Bronchial epithelial cell (primary cell): ENCODE measurements at regions not wholly inside any gene's neighbourhood (a gene's known extent, or its start where the extent isn't known, plus 50 kb on each side); places are given as distances from the start of the nearest gene placed in this dataset.

Source experiments
- DNase-seq: peaks from one replicate; pipeline ENCODE4 v3.0.0-alpha.2; 2010; ENCODE audit warnings: low read depth
- FAIRE-seq: peaks from 2 replicates; lab custom pipeline; 2011; peaks lifted over from hg19 to GRCh38; lab: Jason Lieb, UNC
- H3K27me3 ChIP-seq: 2 replicates; pipeline ENCODE4 v1.5.1; 2011; ENCODE audit warnings: low read length; ENCODE audit not compliant: control insufficient read depth, insufficient read depth
- H3K36me3 ChIP-seq: 2 replicates; pipeline ENCODE4 v1.5.1; 2011; ENCODE audit warnings: low read length; ENCODE audit not compliant: control insufficient read depth, insufficient read depth
- H3K4me3 ChIP-seq: 2 replicates; pipeline ENCODE4 v1.5.1; 2011; ENCODE audit warnings: mild to moderate bottlenecking, low read depth, low read length, control low read depth
- CTCF ChIP-seq: IDR thresholded peaks from 2 replicates; pipeline ENCODE4 v1.5.1; 2011; ENCODE audit warnings: mild to moderate bottlenecking, moderate library complexity, low read length, control low read depth, inconsistent platforms; ENCODE audit not compliant: insufficient read depth, severe bottlenecking

DNA sequence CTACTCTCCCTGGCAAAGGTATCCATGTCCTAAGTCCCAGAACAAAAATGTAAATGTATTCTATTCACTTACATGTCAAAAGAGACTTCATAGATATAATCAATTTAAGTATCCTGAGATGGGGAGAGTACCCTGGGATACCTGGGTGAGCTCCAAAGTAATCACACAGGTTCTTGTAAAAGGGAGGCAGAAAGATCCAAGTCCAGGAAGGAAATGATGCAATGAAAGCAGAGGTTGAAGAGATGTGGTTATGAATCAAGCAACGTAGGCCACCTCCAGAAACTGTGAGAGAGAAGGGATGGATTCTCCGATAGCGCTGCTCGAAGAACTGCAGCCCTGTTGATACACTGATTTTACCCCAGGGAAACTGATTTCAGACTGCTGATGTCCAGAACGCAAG, 93.9 kb upstream of the VGLL3 start:
- FAIRE-seq: no peak
- TF ChIP-seq CTCF: no peak

GRCh38 chr3:87082796-87083440, 92.0 kb upstream of the VGLL3 start:
- Histone ChIP-seq H3K27me3 (no peaks in the 10 kb centered on the region), H3K4me3 (no peak overlapping the region), H3K36me3 (no peaks in the 10 kb centered on the region)
- peak; percentile 58 for TF ChIP-seq CTCF
- FAIRE-seq (no peak), DNase-seq (peak; percentile 72)

More for the DNA sequence above, 93.9 kb upstream of the VGLL3 start:
- peak; percentile 21 for DNase-seq
- H3K4me3 ChIP-seq: no peak overlapping the region
- H3K27me3 ChIP-seq: no peaks in the 10 kb centered on the region
- no peaks in the 10 kb centered on the region for H3K36me3 ChIP-seq

GRCh38 chr3:87077355-87077754, 86.4 kb upstream of the VGLL3 start:
- FAIRE-seq (no peak), DNase-seq (peak; percentile 27)
- H3K36me3 ChIP-seq: no peaks in the 10 kb centered on the region
- no peak overlapping the region for H3K4me3 ChIP-seq
- H3K27me3 ChIP-seq: no peaks in the 10 kb centered on the region
- TF ChIP-seq CTCF: no peak

DNA sequence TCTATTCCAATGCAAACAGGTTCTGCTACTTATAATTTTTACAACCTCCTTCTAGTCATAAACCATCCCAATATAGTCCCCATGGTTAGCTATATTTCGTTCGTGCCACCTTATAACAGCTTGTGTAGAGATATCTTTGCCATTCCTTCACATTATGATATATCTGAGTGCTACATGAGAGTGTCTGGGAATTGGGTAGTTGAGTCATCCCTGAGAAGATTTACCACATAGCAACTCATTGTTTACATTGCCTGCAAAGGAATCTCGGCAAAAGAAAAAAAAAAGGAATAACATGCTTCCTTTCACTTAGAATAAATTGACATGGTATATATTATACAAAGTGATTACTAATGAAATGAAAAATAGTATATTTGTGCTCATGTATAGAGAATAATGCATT, 86.0 kb upstream of the VGLL3 start:
- DNase-seq: peak; percentile 91
- FAIRE-seq: no peak
- no peak overlapping the region for H3K4me3 ChIP-seq
- no peaks in the 10 kb centered on the region for H3K36me3 ChIP-seq
- H3K27me3 ChIP-seq: no peaks in the 10 kb centered on the region
- TF ChIP-seq CTCF: no peak

GRCh38 chr3:87073496-87074145, 82.7 kb upstream of the VGLL3 start:
- FAIRE-seq: no peak
- no peak for DNase-seq
- Histone ChIP-seq H3K4me3 (no peak overlapping the region), H3K27me3 (no peaks in the 10 kb centered on the region), H3K36me3 (no peaks in the 10 kb centered on the region)
- no peak for TF ChIP-seq CTCF
